ENCODE measurements at regions not wholly inside any gene's neighbourhood (a gene's known extent, or its start where the extent isn't known, plus 50 kb on each side); places are given as distances from the start of the nearest gene placed in this dataset.
A peak's percentile ranks its signal among the peaks of the same experiment; 100 is the strongest.

DNA sequence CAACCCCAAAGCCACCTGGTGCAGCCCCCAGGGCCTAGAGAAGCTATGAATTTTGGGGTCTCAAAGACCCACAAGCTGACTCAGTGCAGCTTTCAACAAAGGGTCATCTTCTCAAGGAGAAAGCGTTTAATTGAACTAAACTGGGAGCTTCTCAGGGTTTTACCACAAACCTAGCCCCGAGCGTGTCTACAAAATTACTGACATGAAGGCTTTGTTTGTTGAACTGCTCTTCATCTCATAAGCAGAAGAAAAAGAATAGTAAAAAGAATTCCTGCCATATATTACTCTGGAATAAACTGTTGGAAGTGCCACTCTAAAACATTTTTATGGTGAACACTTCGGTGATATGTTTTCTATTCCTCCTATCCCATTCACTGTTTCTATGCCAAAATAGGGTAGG lies 50.8 kb upstream of the INCENP start:
- no peak for DNase-seq

DNA sequence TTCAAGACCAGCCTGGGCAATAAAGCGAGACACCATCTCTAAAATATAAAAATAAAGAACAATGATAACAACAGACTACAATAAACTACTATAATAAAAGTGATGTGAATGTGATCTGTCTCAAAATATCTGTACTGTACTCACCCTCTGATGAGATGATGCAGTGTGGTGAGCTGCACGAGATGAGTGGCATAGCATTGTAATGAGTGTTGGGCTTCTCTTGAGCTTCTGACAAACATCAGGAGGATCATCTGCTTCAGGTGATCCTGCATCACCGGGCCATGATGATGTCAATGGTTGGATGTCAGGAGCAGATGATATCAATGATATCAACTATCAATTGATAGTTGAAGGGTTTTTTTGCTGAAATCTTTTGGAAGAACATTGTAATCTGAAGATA lies 52.4 kb upstream of the INCENP start:
- no peak for DNase-seq

- no peak for DNase-seq
Measured at GRCh38 chr11:62069986-62070919, 53.6 kb upstream of the INCENP start.

GRCh38 chr11:62069374-62069773 lies 54.4 kb upstream of the INCENP start:
- no peak for DNase-seq

DNA sequence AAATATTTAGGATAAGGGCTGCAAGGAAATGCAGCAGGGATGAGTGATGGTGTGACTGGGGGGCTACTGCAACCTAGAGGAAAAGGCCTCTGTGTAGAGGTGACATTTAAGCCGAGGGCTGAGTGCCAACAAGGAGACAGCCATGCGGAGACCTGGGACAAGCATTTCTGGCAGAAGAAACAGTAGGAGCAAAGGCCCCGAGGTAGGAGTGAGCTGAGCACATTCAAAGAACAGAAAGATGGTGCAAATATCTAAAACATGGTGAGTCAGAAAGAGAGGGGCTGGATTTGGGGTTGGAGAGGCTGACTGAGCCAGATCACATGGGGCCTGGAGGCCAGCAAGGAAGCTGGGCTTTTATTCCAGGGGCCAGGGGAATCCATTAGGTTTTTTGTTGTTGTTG lies 55.1 kb upstream of the INCENP start:
- no peak for DNase-seq

- no peak for DNase-seq
Measured at GRCh38 chr11:62067741-62068140, 56.1 kb upstream of the INCENP start.

- DNase-seq: no peak
Measured at GRCh38 chr11:62064221-62064620, 59.6 kb upstream of the INCENP start.

DNA sequence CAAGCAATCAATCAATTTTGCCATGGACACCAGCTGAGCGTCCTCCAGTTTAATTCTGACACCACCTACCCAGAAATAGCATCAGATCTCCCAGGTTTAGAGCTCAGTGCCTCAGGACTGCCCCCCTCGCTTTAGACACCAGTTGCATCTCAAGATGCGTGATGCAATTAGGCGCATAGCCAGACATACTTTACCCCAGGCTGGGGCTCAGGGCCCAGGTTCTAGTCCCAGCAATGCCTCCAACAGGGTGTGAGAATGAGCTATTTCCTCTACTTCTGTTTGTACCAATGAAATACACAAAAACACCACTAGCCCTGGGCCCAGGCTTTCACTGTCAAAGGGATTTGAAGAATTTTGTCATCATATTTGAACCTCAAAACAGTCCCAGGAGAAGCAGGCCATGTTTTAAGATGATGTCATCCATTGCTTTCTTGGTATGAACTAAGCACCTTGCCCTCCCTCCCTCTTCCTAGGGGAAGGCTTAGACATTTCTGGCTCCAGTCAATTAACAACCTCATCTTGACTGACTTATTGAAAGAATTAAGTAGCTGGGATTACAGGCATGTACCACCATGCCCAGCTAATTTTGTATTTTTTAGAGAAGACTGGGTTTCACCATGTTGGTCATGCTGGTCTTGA lies 61.5 kb upstream of the INCENP start:
- DNase-seq: no peak

DNA sequence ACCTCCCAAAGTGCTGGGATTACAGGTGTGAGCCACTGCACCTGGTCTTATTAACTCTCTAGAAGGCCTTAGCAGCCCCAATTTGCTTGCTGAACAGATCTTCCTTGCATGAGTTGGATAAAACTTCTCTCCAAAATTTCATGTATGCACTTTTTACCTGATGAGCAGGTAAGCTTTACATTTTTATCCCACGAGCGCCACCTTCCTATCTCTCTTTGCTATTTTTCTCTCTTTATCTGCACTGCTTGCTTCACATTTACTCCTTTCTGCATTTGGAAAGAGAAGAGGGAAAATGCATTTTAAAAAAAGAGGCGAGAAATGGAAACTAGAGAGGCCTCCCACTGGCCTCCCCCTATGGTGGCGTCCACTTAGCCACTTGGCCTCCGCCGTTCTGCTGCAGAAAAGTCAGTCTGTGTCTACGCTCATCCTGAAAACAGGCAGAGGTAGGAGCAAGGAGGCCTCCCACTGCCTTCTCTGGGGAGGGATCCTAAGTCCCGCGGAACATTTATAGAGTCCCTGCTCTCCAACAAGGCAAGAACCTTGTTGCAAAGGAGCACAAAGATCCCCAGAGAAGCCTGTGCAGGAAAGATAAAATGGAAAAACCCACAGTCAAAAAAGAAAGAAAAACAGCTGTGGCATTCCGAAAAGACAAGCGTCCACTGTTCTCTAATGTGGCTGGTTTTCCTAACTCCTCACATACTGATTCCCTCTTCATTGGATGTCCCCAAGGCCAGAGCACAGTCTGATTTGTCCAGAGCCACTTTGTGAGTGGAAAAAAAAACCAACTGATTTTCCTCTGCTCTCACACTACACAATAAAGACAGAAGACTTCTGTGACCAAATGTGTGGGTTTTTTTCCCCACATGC lies 62.2 kb upstream of the INCENP start:
- DNase-seq: no peak

DNA sequence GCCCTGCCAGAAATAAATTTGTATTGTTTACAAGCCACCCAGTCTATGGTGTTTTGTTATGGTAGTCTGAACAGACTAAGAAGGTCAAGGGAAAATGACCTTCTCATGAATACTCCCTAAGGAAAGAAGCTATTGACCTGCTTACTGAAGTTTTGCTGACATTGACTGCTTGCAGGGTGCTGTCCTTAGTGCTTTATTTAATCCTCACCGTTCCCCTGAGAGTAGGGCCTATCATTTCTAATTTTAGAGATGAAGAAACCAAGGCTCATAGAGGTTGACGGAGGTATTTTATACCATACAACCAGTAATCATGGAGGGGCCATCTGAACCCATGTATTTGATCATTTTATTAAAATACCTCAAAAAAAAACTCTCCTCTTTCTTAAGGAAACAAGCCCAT lies 66.7 kb upstream of the INCENP start:
- DNase-seq: no peak

DNA sequence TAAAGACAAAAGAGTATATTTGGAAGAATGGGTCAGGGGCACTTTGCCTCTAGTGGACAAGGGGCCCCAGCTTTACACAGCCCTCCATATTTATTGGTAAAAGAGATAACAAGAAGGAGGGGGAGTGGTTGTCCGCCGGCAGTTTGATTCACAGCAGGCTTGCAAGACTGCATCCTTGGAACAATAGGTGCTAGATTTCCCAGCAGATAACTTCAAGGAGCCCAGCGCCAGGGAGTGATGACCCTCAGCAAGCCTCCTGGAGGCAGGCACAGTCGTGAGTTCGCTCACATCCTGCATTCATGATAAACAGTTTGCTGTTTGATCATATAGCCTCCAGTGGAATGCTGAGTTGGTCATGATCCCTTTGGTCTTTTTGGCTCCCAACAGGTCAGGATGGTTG lies 67.8 kb upstream of the INCENP start:
- no peak for DNase-seq

GRCh38 chr11:62054484-62055121 lies 69.2 kb upstream of the INCENP start:
- peak; percentile 56 for DNase-seq

- no peak for DNase-seq
Measured at GRCh38 chr11:62054081-62054480, 69.7 kb upstream of the INCENP start.

DNA sequence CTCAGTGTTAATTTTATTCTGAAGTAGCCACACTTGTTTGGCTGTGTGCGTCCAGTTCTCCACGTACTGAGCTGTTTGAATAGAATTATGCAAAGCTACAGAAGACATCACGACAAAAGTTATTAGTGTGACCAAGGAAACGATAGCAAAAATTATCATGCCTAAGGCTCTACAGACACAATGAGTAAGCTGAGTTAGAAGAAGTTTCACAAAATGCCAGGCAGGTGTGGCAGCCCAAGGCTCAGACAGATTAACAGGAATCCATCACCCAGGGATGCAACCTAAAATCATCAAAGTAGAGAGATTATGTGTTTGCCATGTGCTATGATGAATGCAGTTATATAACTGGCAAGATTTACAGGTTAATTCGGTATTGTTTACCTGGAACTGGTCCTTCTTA lies 73.1 kb upstream of the INCENP start:
- DNase-seq: no peak

GRCh38 chr11:62048100-62048499 lies 75.7 kb upstream of the INCENP start:
- no peak for DNase-seq

GRCh38 chr11:62046568-62047100 lies 77.2 kb upstream of the INCENP start:
- DNase-seq: no peak

- no peak for DNase-seq
Measured at GRCh38 chr11:62044639-62045121, 77.2 kb upstream of the FTH1 start.

GRCh38 chr11:62035293-62035692 lies 67.9 kb upstream of the FTH1 start:
- no peak for DNase-seq

DNA sequence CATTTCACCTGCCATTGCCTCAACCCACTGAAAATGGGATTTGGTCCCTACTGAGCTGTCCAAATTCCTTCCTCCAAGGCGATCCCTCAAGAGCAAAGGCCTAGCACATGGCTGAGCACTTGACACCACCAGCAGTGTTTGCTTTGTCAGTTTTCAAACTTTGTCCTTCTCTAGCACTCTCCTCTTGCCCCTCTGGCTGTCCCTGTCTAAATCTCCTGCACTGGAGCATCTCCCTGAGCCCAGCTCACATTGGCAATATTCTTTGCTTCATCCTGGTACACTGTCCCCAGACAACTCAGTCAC lies 66.6 kb upstream of the FTH1 start:
- DNase-seq: no peak

DNA sequence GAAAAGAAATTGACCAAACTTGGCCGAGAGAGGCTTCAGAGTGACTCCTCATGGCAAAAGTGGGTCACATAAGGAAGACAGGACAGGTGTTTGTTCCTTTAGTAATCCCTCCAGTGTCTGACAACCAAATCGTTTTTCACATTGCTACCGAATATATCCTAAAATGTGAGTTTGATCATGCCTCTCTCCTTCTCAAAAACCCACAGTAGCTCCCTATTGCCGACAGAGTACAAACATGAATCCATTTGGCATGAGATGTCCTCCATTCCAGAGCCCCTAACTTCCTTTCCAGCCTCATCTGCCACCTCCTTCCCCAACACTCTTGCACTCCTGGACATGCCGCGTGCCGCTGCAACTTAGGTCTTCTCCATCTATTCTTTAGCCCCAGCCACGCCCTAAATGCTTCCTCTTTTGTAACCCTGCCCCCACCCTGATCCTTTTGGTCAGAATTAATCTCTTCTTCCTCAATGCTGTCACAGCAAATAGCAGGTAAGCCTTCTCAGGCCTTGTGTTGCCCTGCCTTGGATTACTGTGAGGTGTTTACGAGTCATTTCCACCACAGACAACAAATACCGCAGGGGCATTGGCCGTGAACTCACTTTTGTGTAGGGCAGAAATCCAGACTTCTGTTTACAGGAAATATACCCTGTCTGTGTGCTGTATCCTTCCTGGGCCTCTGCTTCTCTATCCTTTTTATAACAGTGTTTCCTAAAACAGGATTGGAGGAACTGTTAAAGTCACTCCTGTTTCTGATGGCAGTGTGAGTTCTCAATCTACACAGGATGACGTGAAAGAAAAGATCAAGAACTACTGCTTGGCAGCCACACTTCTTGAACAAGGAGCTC lies 66.0 kb upstream of the FTH1 start:
- DNase-seq: no peak

- no peak for DNase-seq
Measured at GRCh38 chr11:62030071-62030684, 62.7 kb upstream of the FTH1 start.

Measured in DMS153 (cell line).